HG03558 (cell line): ENCODE measurements at regions not wholly inside any gene's neighbourhood (a gene's known extent, or its start where the extent isn't known, plus 50 kb on each side); places are given as distances from the start of the nearest gene placed in this dataset.
"Not testable (repeated sequence)": the region's sequence is repeated elsewhere in the genome, so short reads cannot be mapped to it uniquely, and the experiment has no call there.

Source experiments
- ATAC-seq: cut with Tn5 transposase; IDR thresholded peaks from one replicate; pipeline ENCODE4 v1.9.1; 2021; ENCODE audit warnings: moderate number of reproducible peaks; ENCODE audit not compliant: unreplicated experiment; ENCODE audit errors: extremely low read depth

DNA sequence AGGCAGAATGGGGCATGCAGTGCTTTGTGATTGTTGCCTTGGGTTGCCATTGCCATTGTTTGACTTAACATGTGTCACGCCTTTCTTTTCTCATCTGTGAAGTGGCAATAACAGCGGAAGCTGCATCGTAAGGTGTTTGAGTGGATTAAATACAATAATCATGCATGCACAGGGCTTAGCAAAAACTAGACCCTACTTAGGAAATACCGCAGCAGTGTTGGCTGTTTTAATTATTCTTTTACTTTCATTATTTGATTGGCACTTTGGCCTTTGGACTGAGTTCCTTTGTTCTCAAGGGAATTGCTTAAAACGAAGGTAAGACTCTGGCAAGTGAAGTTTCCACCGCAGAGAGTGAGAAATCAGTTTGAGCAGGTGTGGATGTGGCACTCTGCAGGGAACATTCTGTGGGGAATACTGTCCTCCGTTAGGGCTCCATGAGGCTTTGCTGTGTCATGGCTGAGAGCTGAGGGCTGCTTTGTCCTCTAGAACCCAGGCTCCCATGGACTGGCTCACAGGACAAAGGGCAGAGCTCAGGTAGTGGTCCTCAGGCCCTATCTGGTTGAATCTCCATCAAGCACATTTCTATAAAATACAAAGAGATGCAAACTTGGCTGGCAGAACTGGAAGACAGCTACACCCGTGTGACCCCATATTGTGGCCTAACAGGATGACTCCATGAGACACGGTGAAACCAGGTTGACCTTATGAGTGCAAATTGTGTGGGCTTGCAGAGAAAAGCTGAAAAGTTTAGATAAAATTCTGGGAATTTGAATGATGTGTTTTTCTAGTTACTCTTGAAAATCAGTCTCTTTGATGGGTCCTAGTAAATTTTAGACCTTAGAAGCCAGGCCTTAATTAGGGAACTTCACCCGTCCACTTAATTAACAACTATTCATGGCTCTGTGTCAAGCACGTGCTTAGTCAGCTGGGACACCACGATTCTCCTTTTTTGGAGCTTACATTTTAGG, 407.2 kb downstream of the KCNRG start:
- no peak for ATAC-seq

GRCh38 chr13:50424993-50425392, 409.7 kb downstream of the KCNRG start:
- ATAC-seq: no peak

DNA sequence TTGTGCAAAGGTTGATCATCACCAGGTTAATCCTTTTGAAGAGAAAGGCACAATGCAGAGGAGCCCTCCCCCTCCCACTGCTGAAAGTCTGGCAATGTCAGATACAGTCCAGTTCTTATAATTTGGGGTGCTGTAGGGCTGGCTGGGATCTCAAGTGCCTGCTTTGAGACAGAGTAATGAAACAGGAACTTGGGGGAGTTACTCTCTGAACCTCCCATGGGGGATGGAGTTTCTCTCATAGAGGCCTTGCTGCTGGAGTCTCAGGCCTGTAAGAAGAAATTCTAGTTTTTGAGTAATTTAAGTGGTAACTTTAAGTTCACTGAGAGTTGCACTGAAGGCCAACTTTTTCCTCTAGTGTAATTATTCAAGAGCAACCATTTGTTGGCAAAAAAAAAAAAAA, 410.5 kb downstream of the KCNRG start:
- ATAC-seq: no peak

DNA sequence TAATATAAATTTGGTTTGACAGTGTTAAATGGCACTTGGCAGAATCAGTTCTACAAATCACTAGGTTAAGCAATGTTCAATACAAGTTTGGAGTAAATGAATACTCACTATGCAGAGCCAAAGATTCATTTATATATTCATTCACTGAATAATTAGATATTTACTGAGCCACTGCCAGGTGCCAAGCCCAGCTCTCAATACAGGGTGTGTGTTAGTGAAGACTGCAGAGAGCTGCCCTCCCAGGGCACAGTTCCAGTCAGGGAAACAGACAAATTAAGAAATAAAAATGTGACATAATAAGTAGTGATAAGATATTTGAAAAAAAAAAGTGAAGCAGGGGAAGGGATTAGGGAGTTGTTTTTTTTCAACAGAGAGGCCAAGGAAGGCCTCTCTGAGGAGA, 411.7 kb downstream of the KCNRG start:
- no peak for ATAC-seq

- not testable (repeated sequence) for ATAC-seq
Observed at GRCh38 chr13:50427511-50427910, 412.3 kb downstream of the KCNRG start.

- no peak for ATAC-seq
Observed at GRCh38 chr13:50428183-50428877, 413.1 kb downstream of the KCNRG start.

DNA sequence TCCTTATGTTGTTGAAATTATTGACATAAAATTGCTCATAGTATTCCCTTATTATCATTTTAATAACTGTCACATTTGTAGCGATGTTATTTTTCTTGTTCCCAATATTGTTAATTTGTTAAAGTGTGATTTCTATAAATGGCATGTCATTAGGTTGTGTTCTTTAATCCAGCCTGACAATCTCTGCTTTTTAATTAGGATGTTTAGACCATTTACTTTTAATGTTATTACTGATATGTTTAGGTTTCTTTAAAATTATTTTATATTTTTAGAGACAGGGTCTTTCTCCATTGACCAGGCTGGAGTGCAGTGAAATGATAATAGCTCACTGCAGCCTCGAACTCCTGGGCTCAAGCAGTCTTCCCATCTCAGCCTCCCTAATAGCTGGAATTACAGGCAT, 408.5 kb downstream of the DLEU7 start:
- ATAC-seq: no peak

- no peak for ATAC-seq
Observed at GRCh38 chr13:50437252-50437651, 406.2 kb downstream of the DLEU7 start.

DNA sequence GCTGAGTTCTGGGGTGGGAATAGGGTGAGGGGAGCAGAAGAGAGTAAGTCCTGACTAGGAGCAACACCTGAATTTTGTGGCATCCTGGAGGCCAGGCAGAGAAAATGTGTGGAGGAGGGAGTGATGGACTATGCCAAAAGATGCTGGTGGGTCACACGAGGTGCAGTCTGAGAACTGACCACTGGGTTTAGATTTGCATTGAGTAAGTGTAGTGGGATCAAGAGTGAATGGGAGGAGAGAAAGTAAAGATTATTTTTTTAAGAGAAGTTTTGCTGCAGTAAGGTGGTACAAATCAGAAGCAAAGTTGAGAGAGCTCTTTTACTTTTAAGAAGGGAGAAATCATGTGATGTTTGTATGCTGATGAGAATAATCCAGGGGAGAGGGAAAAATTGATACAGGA, 405.1 kb downstream of the DLEU7 start:
- no peak for ATAC-seq

GRCh38 chr13:50441130-50441529, 402.4 kb downstream of the DLEU7 start:
- ATAC-seq: no peak

DNA sequence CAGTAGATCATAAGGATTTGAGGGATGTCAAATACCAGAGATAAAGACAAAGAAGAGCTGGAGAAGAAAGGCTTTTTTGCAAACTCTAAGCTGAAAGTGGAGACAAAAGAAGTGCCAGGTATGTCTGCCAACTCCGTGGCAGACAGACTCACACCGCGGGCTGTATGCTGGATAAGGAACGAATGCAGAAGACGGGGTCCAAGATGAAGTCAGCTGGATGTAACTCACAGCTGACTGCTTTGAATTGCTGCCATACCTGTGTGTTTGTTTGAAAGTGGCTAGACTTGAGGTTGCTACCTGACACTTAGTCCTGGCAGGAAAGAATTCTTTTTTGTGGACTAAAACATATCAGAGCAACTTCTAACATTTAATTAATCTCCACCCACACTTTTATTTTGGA, 398.8 kb downstream of the DLEU7 start:
- no peak for ATAC-seq

GRCh38 chr13:50446611-50447010, 396.9 kb downstream of the DLEU7 start:
- ATAC-seq: no peak

GRCh38 chr13:50448535-50448998, 394.9 kb downstream of the DLEU7 start:
- ATAC-seq: no peak

- ATAC-seq: no peak
Observed at GRCh38 chr13:50449465-50449864, 394.0 kb downstream of the DLEU7 start.

DNA sequence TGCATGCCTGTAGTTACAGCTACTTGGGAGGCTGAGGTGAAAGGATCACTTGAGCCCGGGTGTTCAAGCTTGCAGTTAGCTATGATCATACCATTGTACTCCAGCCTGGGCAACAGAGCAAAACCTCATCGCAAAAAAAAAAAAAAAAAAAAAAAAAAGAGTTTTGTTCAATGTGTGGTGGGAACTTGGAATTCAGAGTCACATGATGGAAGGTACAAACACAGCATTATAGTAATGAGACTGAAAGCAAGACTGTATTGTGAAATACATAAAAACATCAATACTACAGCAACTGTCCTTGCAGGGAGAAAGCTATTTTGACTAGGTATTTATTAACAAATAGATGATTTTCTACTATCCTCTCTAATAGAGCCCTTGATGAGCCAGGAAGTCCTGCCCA, 393.2 kb downstream of the DLEU7 start:
- ATAC-seq: no peak

DNA sequence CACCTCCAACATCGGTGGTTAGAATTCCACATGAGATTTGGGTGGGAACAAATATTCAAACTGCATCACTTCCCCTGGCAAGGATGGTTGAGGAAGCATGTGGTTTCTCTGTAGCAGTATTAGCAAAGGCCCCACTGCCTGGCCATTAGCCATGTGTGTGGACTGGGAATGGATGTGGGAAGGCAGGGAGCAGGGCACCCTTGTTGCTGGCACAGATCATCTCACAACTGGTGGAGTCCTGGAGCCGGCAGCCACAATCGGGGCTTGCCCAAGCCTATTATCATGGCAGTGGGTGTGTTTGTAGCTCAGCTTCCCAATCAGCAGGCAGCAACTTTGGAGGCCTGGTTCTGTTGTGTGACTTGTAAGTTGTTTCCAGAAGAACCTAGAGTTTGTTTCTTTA, 391.9 kb downstream of the DLEU7 start:
- no peak for ATAC-seq

GRCh38 chr13:50452028-50452427, 391.5 kb downstream of the DLEU7 start:
- no peak for ATAC-seq

DNA sequence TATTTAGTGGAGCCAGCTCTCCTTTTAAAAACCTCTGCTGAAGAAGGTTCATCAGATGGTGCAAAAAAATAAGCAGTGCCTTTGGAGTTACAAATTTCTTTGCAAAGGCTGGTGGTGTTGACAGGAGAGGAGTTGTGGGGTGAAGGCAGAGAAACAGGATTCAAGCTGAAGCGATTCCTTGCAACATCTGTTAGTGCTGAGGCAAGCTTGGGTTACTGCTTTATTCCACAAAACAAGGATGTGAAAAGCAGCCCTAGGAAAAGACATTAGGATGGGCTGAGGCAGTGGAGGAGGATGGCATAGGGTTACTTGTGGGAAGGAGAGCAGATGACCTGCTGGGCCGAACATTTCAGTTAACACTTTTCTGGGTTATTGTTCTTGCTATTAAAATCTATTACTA, 390.7 kb downstream of the DLEU7 start:
- no peak for ATAC-seq

- ATAC-seq: no peak
Observed at GRCh38 chr13:50453188-50453587, 390.3 kb downstream of the DLEU7 start.

GRCh38 chr13:50456111-50456510, 387.4 kb downstream of the DLEU7 start:
- no peak for ATAC-seq
